GM18505 (cell line): ENCODE measurements at regions not wholly inside any gene's neighbourhood (a gene's known extent, or its start where the extent isn't known, plus 50 kb on each side); places are given as distances from the start of the nearest gene placed in this dataset.
"Not testable (repeated sequence)": the region's sequence is repeated elsewhere in the genome, so short reads cannot be mapped to it uniquely, and the experiment has no call there.

Experiments
- ATAC-seq: cut with Tn5 transposase; IDR thresholded peaks from one replicate; pipeline ENCODE4 v1.9.1; 2021; ENCODE audit not compliant: unreplicated experiment
- POLR2A ChIP-seq: IDR thresholded peaks from 4 replicates; pipeline ENCODE4 v1.6.1; 2011; ENCODE audit warnings: borderline replicate concordance; ENCODE audit not compliant: insufficient read depth, insufficient read length; ENCODE audit errors: extremely low read depth

DNA sequence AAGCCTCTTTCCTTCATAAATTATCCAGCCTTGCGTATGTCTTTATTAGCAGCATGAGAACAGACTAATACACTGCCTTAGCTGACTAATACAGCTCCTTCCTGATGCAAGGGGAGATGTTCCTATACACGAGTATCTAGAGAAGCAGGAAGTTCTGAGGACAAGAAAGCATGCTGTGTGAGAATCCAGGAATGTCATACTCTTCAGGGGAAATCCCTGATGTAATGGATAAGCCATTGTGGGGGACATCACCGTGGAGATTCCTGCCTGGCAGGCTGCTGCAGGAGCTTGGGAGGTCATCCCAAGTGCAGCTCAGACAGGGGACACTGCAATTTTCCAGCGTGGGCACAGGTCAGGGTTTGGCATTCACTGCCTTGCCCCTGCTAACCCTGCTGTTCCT is 476.9 kb downstream of the NR2F2 start:
- ATAC-seq: no peak
- TF ChIP-seq POLR2A: no peak

DNA sequence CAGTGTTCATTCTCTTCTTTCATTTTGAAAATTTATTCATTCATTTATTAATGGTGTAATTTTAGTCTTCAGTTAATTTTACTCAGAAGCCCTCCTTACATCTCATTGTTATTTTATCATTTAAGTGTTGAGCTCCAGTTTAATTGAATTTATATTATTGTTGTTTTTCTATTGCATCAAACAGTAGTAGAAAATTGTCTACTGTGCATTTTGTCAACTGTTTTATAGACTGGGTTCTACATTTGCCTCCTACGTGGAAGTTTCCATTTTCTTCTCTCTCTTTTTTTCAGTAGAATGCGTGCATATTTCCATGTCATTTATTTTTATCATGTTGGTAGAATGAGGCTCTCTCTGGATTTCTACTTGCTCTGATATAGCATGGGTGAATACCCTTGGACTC is 487.4 kb downstream of the NR2F2 start:
- ATAC-seq: no peak
- TF ChIP-seq POLR2A: no peak

GRCh38 chr15:96818861-96819260 is 488.4 kb downstream of the NR2F2 start:
- no peak for TF ChIP-seq POLR2A
- ATAC-seq: no peak

GRCh38 chr15:96827981-96828380 is 497.5 kb downstream of the NR2F2 start:
- no peak for ATAC-seq
- no peak for TF ChIP-seq POLR2A

- no peak for ATAC-seq
- TF ChIP-seq POLR2A: no peak
Measured at GRCh38 chr15:96837241-96837970, 506.9 kb downstream of the NR2F2 start.

DNA sequence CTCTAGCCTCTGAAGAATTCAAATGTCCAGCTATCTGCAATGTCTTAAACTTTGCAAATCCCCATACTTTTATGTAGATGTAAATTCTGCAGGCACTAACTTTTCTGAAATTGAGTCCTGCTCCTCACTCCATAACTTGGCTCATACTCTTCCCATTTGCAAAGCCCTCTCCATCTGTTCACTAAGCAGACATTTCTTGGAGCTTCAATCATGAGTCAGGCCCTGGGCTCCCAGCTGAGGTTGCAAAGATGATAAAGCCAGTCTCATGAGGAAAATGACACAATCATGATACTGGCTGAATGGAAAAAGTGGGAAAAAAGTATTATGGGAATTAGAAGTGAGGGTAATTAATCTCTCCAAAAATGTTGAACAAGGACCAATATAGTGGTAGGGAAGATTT is 507.6 kb downstream of the NR2F2 start:
- ATAC-seq: no peak
- TF ChIP-seq POLR2A: no peak

- no peak for ATAC-seq
- TF ChIP-seq POLR2A: no peak
Measured at GRCh38 chr15:96849271-96849900, 518.9 kb downstream of the NR2F2 start.

GRCh38 chr15:96851613-96852012 is 521.1 kb downstream of the NR2F2 start:
- ATAC-seq: no peak
- TF ChIP-seq POLR2A: no peak

DNA sequence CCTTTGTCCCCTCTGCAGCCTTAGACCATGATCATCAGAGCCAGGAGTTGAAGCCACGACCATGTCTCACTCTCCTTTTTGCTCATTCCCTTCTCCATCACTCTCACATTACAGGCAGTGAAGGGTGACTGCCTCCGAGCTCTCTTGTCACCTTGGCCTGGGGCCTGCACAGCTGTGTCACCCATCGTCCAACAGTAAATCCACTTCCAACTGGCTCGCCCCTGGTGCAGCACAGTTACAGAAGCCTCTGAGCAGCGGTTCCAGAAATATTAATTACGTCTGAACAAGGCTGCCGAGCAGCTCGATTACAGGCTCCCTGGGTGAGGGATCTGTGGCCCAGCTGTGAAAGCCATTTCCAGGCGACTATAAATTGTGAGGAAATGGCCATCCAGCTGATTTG is 528.2 kb downstream of the NR2F2 start:
- no peak for ATAC-seq

DNA sequence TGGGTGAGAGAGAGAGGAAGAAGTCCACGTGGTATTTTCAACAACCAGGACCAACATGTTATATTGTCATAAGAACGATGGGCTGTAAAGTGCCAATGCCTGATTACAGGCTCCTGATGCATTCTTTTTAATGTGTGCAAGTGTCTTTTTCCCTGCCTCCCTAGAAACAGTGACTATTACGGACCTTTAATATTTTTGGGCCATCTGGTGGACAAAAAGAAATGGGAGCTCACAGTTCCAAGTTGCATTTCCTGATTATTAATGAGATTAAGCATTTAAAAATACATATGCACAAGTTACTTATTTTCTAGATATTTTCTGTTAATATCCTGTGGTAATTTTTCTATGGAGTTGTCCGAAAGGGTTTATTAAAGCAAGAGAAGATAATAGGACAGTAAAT is 530.2 kb downstream of the NR2F2 start:
- no peak for ATAC-seq
- no peak for TF ChIP-seq POLR2A

More for the DNA sequence above, 528.2 kb downstream of the NR2F2 start:
- no peak for TF ChIP-seq POLR2A

DNA sequence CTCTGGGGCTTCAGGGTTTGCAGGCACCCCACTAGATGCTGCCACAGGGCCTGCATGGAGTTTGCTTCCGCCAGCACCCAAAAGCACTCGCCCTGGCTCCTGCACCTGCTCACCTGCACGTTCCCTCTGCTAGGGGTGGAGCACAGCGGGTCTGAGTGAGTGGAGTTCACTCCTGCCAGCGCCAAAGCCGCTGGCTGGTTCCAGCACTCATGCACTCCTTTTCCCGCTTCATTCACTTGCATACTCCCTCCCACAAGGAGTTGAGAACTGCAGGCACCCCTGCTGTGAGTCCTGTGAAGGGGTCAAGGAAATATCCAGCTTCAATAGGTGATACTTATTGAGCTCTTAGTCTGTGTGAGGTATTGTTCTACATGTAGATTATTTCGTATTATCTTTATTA is 537.5 kb downstream of the NR2F2 start:
- no peak for ATAC-seq

GRCh38 chr15:96869122-96869521 is 538.6 kb downstream of the NR2F2 start:
- ATAC-seq: no peak
- TF ChIP-seq POLR2A: no peak

More for the DNA sequence above, 537.5 kb downstream of the NR2F2 start:
- TF ChIP-seq POLR2A: no peak

- no peak for TF ChIP-seq POLR2A
- no peak for ATAC-seq
Measured at GRCh38 chr15:96869790-96870189, 539.3 kb downstream of the NR2F2 start.

- no peak for TF ChIP-seq POLR2A
- no peak for ATAC-seq
Measured at GRCh38 chr15:96870580-96870979, 540.1 kb downstream of the NR2F2 start.

- ATAC-seq: not testable (repeated sequence)
Measured at GRCh38 chr15:96877442-96877841, 546.9 kb downstream of the NR2F2 start.
